GM19023 (cell line): ENCODE measurements at regions not wholly inside any gene's neighbourhood (a gene's known extent, or its start where the extent isn't known, plus 50 kb on each side); places are given as distances from the start of the nearest gene placed in this dataset.

Experiments
- ATAC-seq: cut with Tn5 transposase; IDR thresholded peaks from one replicate; pipeline ENCODE4 v1.9.1; 2021; ENCODE audit warnings: mild to moderate bottlenecking, moderate library complexity; ENCODE audit not compliant: unreplicated experiment

- ATAC-seq, result no peak
These were observed 627.6 kb downstream of the NPHP4 start for GRCh38 chr1:5364591-5364990.

- ATAC-seq, result no peak
These were observed 637.5 kb downstream of the NPHP4 start for GRCh38 chr1:5354681-5355080.

- no peak for ATAC-seq
These were observed 640.9 kb downstream of the NPHP4 start for GRCh38 chr1:5351366-5351765.

- ATAC-seq, result no peak
These were observed 642.7 kb downstream of the NPHP4 start for GRCh38 chr1:5349526-5349925.

- ATAC-seq, result no peak
These were observed 643.3 kb downstream of the NPHP4 start for GRCh38 chr1:5348732-5349465.

GRCh38 chr1:5347726-5348125 is 644.5 kb downstream of the NPHP4 start:
- ATAC-seq, result no peak

- no peak for ATAC-seq
These were observed 646.7 kb downstream of the NPHP4 start for GRCh38 chr1:5345556-5345955.

GRCh38 chr1:5343256-5344020 is 648.8 kb downstream of the NPHP4 start:
- ATAC-seq, result no peak

- ATAC-seq, result no peak
These were observed 649.4 kb downstream of the NPHP4 start for GRCh38 chr1:5342830-5343229.

- no peak for ATAC-seq
These were observed 650.1 kb downstream of the NPHP4 start for GRCh38 chr1:5342172-5342571.

GRCh38 chr1:5341471-5341870 is 650.8 kb downstream of the NPHP4 start:
- no peak for ATAC-seq

GRCh38 chr1:5340560-5341130 is 651.6 kb downstream of the NPHP4 start:
- no peak for ATAC-seq

GRCh38 chr1:5338466-5338865 is 653.8 kb downstream of the NPHP4 start:
- ATAC-seq, result no peak

- ATAC-seq, result no peak
These were observed 658.9 kb downstream of the NPHP4 start for GRCh38 chr1:5333291-5333690.

- ATAC-seq, result no peak
These were observed 661.1 kb downstream of the NPHP4 start for GRCh38 chr1:5331101-5331500.

GRCh38 chr1:5329068-5329739 is 663.0 kb downstream of the NPHP4 start:
- ATAC-seq, result no peak

GRCh38 chr1:5324883-5325282 is 667.3 kb downstream of the NPHP4 start:
- ATAC-seq, result no peak

- ATAC-seq, result no peak
These were observed 663.9 kb downstream of the AJAP1 start for GRCh38 chr1:5318143-5318816.

GRCh38 chr1:5317391-5317790 is 663.0 kb downstream of the AJAP1 start:
- no peak for ATAC-seq

GRCh38 chr1:5312862-5313261 is 658.5 kb downstream of the AJAP1 start:
- no peak for ATAC-seq

GRCh38 chr1:5312293-5312674 is 657.9 kb downstream of the AJAP1 start:
- no peak for ATAC-seq
